A549 (cell line): ENCODE measurements at regions not wholly inside any gene's neighbourhood (a gene's known extent, or its start where the extent isn't known, plus 50 kb on each side); places are given as distances from the start of the nearest gene placed in this dataset.

ENCODE experiments used
- ATAC-seq, 2 experiments: fragments of 200-7000 bp in 1 of 2; fragments of >200 bp in 1 of 2; cut with Nextera tagmentation in 1 of 2; cut with Tn5 transposase in 1 of 2; 3 replicates each; pipeline versions ENCODE4 v1.8.0 to v1.9.1; 2018 to 2020; ENCODE audit warnings: mild to moderate bottlenecking in 1 of 2, moderate library complexity in 1 of 2
- CTCF ChIA-PET: fragments of 300-600 bp; sonication (Branson Sonifier 250); formaldehyde crosslinking; extraction: SDS; loops from one replicate; lab custom pipeline; 2021; ENCODE audit warnings: antibody characterized with exemption, inconsistent platforms; lab: Yijun Ruan, JAX
- POLR2A ChIA-PET: fragments of 350-600 bp; formaldehyde crosslinking; extraction: SDS; loops from one replicate; lab custom pipeline; 2021; ENCODE audit warnings: antibody characterized with exemption, inconsistent platforms; lab: Yijun Ruan, JAX
- DNase-seq, 2 experiments: peaks; one replicate each; pipeline versions ENCODE4 v3.0.0 to v3.0.0-alpha.2; 2011 to 2016; ENCODE audit warnings: low read depth in 1 of 2, low spot score in 1 of 2
- FAIRE-seq: peaks from 2 replicates; lab custom pipeline; 2011; peaks lifted over from hg19 to GRCh38; lab: Jason Lieb, UNC
- H3K27ac ChIP-seq, 2 experiments: fragments of >200 bp; sonication (Bioruptor Twin); formaldehyde crosslinking; 3 replicates each; pipeline ENCODE4 v1.5.1; 2016 to 2017
- H3K4me1 ChIP-seq: fragments of >200 bp; sonication (Bioruptor Twin); formaldehyde crosslinking; 3 replicates; pipeline ENCODE4 v1.6.1; 2016
- H3K4me2 ChIP-seq: fragments of >200 bp; sonication (Bioruptor Twin); formaldehyde crosslinking; 3 replicates; pipeline ENCODE4 v1.6.1; 2016
- H3K4me3 ChIP-seq: fragments of >200 bp; sonication (Bioruptor Twin); formaldehyde crosslinking; 3 replicates; pipeline ENCODE4 v1.5.1; 2016
- H3K9me3 ChIP-seq: fragments of >200 bp; sonication (Bioruptor Twin); formaldehyde crosslinking; 3 replicates; pipeline ENCODE4 v1.6.1; 2016
- BCL3 ChIP-seq: fragments of >200 bp; sonication (Bioruptor Twin); formaldehyde crosslinking; IDR thresholded peaks from 3 replicates; pipeline ENCODE4 v1.6.1; 2016
- CEBPB ChIP-seq, 2 experiments: fragments of >200 bp in 1 of 2; sonication (Bioruptor Twin) in 1 of 2; formaldehyde crosslinking in 1 of 2; IDR thresholded peaks; 2 replicates each; pipeline ENCODE4 v1.6.1; 2012 to 2016
- CHD4 ChIP-seq: fragments of 200-600 bp; sonication (generic); IDR thresholded peaks from 2 replicates; pipeline ENCODE4 v1.6.1; 2016; ENCODE audit warnings: antibody characterized with exemption, mild to moderate bottlenecking, borderline replicate concordance
- CTCF ChIP-seq: fragments of >200 bp; sonication (Bioruptor Twin); formaldehyde crosslinking; IDR thresholded peaks from 3 replicates; pipeline ENCODE4 v1.5.1; 2016
- EP300 ChIP-seq, 2 experiments: fragments of >200 bp; sonication (Bioruptor Twin); formaldehyde crosslinking; IDR thresholded peaks; 2 replicates in 1 of 2; 3 replicates in 1 of 2; pipeline ENCODE4 v1.6.1; 2016 to 2017
- ESRRA ChIP-seq: fragments of 150-350 bp; IDR thresholded peaks from 2 replicates; pipeline ENCODE4 v1.6.1; 2014; ENCODE audit warnings: mild to moderate bottlenecking, low read length, borderline replicate concordance
- FOSL2 ChIP-seq, 2 experiments: fragments of 450-650 bp in 1 of 2; fragments of >200 bp in 1 of 2; sonication (Bioruptor Twin) in 1 of 2; formaldehyde crosslinking; IDR thresholded peaks; 2 replicates each; pipeline versions ENCODE4 v1.5.0 to v1.6.1; 2016 to 2020; ENCODE audit warnings: mild to moderate bottlenecking in 1 of 2, moderate library complexity in 1 of 2
- FOXS1 ChIP-seq: fragments of 250-450 bp; sonication (Bioruptor Pico); IDR thresholded peaks from 2 replicates; pipeline ENCODE4 v1.5.0; 2020; ENCODE audit warnings: mild to moderate bottlenecking, moderate library complexity
- GATA3 ChIP-seq: IDR thresholded peaks from 2 replicates; pipeline ENCODE4 v1.6.1; 2012; ENCODE audit warnings: borderline replicate concordance
- HDAC2 ChIP-seq: fragments of 200-600 bp; sonication (generic); IDR thresholded peaks from 2 replicates; pipeline ENCODE4 v1.6.1; 2016
- HOXB13 ChIP-seq: fragments of 250-450 bp; sonication (Bioruptor Pico); IDR thresholded peaks from 2 replicates; pipeline ENCODE4 v1.5.0; 2020; ENCODE audit warnings: low read depth, mild to moderate bottlenecking, moderate library complexity
- JUN ChIP-seq, 2 experiments: fragments of >200 bp; sonication (Bioruptor Twin); formaldehyde crosslinking; IDR thresholded peaks; 2 replicates in 1 of 2; 3 replicates in 1 of 2; pipeline ENCODE4 v1.6.1; 2016 to 2017
- JUNB ChIP-seq: fragments of >200 bp; sonication (Bioruptor Twin); formaldehyde crosslinking; IDR thresholded peaks from 2 replicates; pipeline ENCODE4 v1.6.1; 2016
- MAFK ChIP-seq: fragments of 450-650 bp; IDR thresholded peaks from 2 replicates; pipeline ENCODE4 v1.6.1; 2014; ENCODE audit not compliant: partially characterized antibody
- NFE2L2 ChIP-seq: fragments of 150-350 bp; conservative IDR thresholded peaks from 2 replicates; pipeline ENCODE4 v1.6.1; 2014; ENCODE audit warnings: low read length
- TFCP2L1 ChIP-seq: fragments of 250-450 bp; sonication (Bioruptor Pico); IDR thresholded peaks from 2 replicates; pipeline ENCODE4 v1.5.0; 2021; ENCODE audit warnings: mild to moderate bottlenecking
- TP53 ChIP-seq: fragments of 250-450 bp; sonication (Bioruptor Pico); IDR thresholded peaks from 2 replicates; pipeline ENCODE4 v1.5.0; 2021; ENCODE audit warnings: mild to moderate bottlenecking, moderate library complexity
- ZC3H11A ChIP-seq: fragments of 450-650 bp; IDR thresholded peaks from 2 replicates; pipeline ENCODE4 v1.6.1; 2014; ENCODE audit warnings: antibody characterized with exemption, mild to moderate bottlenecking
- ZFP36 ChIP-seq: fragments of 450-650 bp; IDR thresholded peaks from 2 replicates; pipeline ENCODE4 v1.6.1; 2014; ENCODE audit warnings: borderline replicate concordance; ENCODE audit not compliant: partially characterized antibody
- WGBS: methylation state at CpG from one replicate; pipeline ENCODE4 v1.1.6; 2017; ENCODE audit errors: missing lambda C conversion rate; 5-methylcytosine and 5-hydroxymethylcytosine counted together
- TF ChIP-seq, protein P1 (sequence below): fragments of 200-600 bp; sonication (generic); IDR thresholded peaks from 2 replicates; pipeline ENCODE4 v1.6.1; 2016; ENCODE audit warnings: antibody characterized with exemption, mild to moderate bottlenecking, moderate library complexity
- TF ChIP-seq, protein P2 (sequence below): IDR thresholded peaks from 2 replicates; pipeline ENCODE4 v1.6.1; 2012

- Histone ChIP-seq H3K4me2 (peak overlapping the region; percentile 31), H3K27ac (peak overlapping the region; percentile 90 to 94), H3K9me3 (no peaks in the 10 kb centered on the region), H3K4me3 (no peak overlapping the region), H3K4me1 (peaks cover 75% of the 10 kb centered on the region)
- ChIA-PET CTCF (interaction anchor here (0.6 to 2.0 kb wide), 7 partner anchors 8 to 129 kb away, joined by 3 to 7 read pairs (median 3); no protein-coding TSS in a partner anchor), POLR2A (no interaction called here)
- 27% methylated on average over 6 of the region's 6 CpGs for WGBS
- DNase-seq = peak in 1 of 2 experiments; percentile 88
- TF ChIP-seq HDAC2 (no peak), BCL3 (peak; percentile 81; the same call in 1 of the 3 replicates), CEBPB (IDR thresholded peaks at IDR 0.05) (peak; percentile 84 to 91), ESRRA (no peak), EP300 (IDR thresholded peaks at IDR 0.05) (peak; percentile 84; a peak in 3 of 5 replicates), ZC3H11A (no peak), MAFK (peak; percentile 66), TFCP2L1 (CRISPR knock-in tag) (0 out of 2 replicates have a peak, but pooled peaks have one; percentile 8), CTCF (0 out of 3 replicates have a peak, but pooled peaks have one; percentile 6), HOXB13 (CRISPR knock-in tag) (peak; percentile 45; the same call in 1 of the 2 replicates), ZFP36 (peak; percentile 89), JUN (IDR thresholded peaks at IDR 0.05) (peak; percentile 81 to 86), FOXS1 (CRISPR knock-in tag) (0 out of 2 replicates have a peak, but pooled peaks have one; percentile 35), JUNB (peak; percentile 18; the same call in 1 of the 2 replicates), CHD4 (no peak), FOSL2 (IDR thresholded peaks at IDR 0.05) (no peak), FOSL2 (CRISPR knock-in tag; IDR thresholded peaks at IDR 0.05) (peak; percentile 59), NFE2L2 (0 out of 2 replicates have a peak, but pooled peaks have one; percentile 13), TP53 (CRISPR knock-in tag) (no peak), GATA3 (0 out of 2 replicates have a peak, but pooled peaks have one; percentile 67)
- TF ChIP-seq, protein P1, sequence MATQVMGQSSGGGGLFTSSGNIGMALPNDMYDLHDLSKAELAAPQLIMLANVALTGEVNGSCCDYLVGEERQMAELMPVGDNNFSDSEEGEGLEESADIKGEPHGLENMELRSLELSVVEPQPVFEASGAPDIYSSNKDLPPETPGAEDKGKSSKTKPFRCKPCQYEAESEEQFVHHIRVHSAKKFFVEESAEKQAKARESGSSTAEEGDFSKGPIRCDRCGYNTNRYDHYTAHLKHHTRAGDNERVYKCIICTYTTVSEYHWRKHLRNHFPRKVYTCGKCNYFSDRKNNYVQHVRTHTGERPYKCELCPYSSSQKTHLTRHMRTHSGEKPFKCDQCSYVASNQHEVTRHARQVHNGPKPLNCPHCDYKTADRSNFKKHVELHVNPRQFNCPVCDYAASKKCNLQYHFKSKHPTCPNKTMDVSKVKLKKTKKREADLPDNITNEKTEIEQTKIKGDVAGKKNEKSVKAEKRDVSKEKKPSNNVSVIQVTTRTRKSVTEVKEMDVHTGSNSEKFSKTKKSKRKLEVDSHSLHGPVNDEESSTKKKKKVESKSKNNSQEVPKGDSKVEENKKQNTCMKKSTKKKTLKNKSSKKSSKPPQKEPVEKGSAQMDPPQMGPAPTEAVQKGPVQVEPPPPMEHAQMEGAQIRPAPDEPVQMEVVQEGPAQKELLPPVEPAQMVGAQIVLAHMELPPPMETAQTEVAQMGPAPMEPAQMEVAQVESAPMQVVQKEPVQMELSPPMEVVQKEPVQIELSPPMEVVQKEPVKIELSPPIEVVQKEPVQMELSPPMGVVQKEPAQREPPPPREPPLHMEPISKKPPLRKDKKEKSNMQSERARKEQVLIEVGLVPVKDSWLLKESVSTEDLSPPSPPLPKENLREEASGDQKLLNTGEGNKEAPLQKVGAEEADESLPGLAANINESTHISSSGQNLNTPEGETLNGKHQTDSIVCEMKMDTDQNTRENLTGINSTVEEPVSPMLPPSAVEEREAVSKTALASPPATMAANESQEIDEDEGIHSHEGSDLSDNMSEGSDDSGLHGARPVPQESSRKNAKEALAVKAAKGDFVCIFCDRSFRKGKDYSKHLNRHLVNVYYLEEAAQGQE = no peak
- TF ChIP-seq, protein P2, sequence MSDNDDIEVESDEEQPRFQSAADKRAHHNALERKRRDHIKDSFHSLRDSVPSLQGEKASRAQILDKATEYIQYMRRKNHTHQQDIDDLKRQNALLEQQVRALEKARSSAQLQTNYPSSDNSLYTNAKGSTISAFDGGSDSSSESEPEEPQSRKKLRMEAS = peak; percentile 60
- FAIRE-seq = no peak
- ATAC-seq = peak in 1 of 2 experiments; percentile 15; a peak in 2 of 6 replicates
Observed at GRCh38 chr20:50434653-50435396, 75.4 kb upstream of the PTPN1 start.
